ENCODE measurements at regions not wholly inside any gene's neighbourhood (a gene's known extent, or its start where the extent isn't known, plus 50 kb on each side); places are given as distances from the start of the nearest gene placed in this dataset.
A peak's percentile ranks its signal among the peaks of the same experiment; 100 is the strongest.

GRCh38 chr7:98483276-98483963 is 82.5 kb upstream of the BAIAP2L1 start:
- Mint-ChIP-seq H3K9me3 (peaks cover 32% of the 10 kb centered on the region), H3K4me1 (peaks cover 3% of the 10 kb centered on the region; the same call in 1 of the 3 replicates), H3K27ac (no peak overlapping the region), H3K27me3 (ENCODE audit: insufficient read depth, low read depth, poor library complexity) (peaks cover 10% of the 10 kb centered on the region), H3K4me3 (no peak overlapping the region), H3K36me3 (ENCODE audit: low read depth) (peaks cover 9% of the 10 kb centered on the region; the same call in 2 of the 3 replicates)
- Histone ChIP-seq H3K27me3 (ENCODE audit: insufficient read depth) (no peaks in the 10 kb centered on the region), H3K27ac (ENCODE audit: low read depth) (no peak overlapping the region), H4K20me1 (replicated peaks; ENCODE audit: insufficient read depth) (no peaks in the 10 kb centered on the region), H3K4me1 (ENCODE audit: insufficient read depth) (no peaks in the 10 kb centered on the region), H3F3A (replicated peaks; ENCODE audit: low read depth) (no peaks in the 10 kb centered on the region), H3K9me2 (ENCODE audit: insufficient read depth) (no peaks in the 10 kb centered on the region; the same call in 1 of the 2 replicates), H3K4me2 (no peak overlapping the region), H3K36me3 (ENCODE audit: insufficient read depth) (no peaks in the 10 kb centered on the region), H3K79me2 (replicated peaks; ENCODE audit: insufficient read depth) (no peaks in the 10 kb centered on the region), H3K4me3 (no peak overlapping the region), H2AFZ (no peak overlapping the region)
- ATAC-seq: peak; percentile 95
- peak; percentile 70 for DNase-seq (ENCODE audit: low spot score)
- TF ChIP-seq CTCF (conservative IDR thresholded peaks at IDR 0.05; ENCODE audit: low read depth in 2 of 2): peak; percentile 42 to 53
- no peak for TF ChIP-seq JUNB (IDR thresholded peaks at IDR 0.05; ENCODE audit: unreplicated experiment)

- no peak for ATAC-seq
- no peak for TF ChIP-seq ZNF462 (CRISPR knock-in tag; IDR thresholded peaks at IDR 0.05)
- TF ChIP-seq ZNF114 (CRISPR knock-in tag; IDR thresholded peaks at IDR 0.05): no peak
- TF ChIP-seq CTCF (conservative IDR thresholded peaks at IDR 0.05; ENCODE audit: low read depth in 2 of 2): no peak
- TF ChIP-seq ETS1 (IDR thresholded peaks at IDR 0.05): no peak
- TF ChIP-seq NANOG (IDR thresholded peaks at IDR 0.05; ENCODE audit: borderline replicate concordance): no peak
These were observed 78.4 kb upstream of the BAIAP2L1 start for GRCh38 chr7:98479318-98479717.

More at GRCh38 chr7:98479318-98479717, 78.4 kb upstream of the BAIAP2L1 start:
- H3K36me3 ChIP-seq (ENCODE audit: insufficient read depth): no peaks in the 10 kb centered on the region
- H3K79me2 ChIP-seq (replicated peaks; ENCODE audit: insufficient read depth): no peaks in the 10 kb centered on the region
- no peak overlapping the region for H3K27ac ChIP-seq (ENCODE audit: low read depth)
- H3F3A ChIP-seq (replicated peaks; ENCODE audit: low read depth): no peaks in the 10 kb centered on the region
- Mint-ChIP-seq H3K27me3 (ENCODE audit: insufficient read depth, low read depth, poor library complexity) (peaks cover 5% of the 10 kb centered on the region), H3K4me3 (no peak overlapping the region), H3K27ac (no peak overlapping the region), H3K9me3 (peaks cover 32% of the 10 kb centered on the region), H3K4me1 (peaks cover 10% of the 10 kb centered on the region; the same call in 2 of the 3 replicates), H3K36me3 (ENCODE audit: low read depth) (peaks cover 9% of the 10 kb centered on the region; the same call in 2 of the 3 replicates)
- H3K4me3 ChIP-seq: no peak overlapping the region
- H3K4me2 ChIP-seq: no peak overlapping the region
- no peaks in the 10 kb centered on the region; the same call in 1 of the 2 replicates for H3K9me2 ChIP-seq (ENCODE audit: insufficient read depth)
- H3K27me3 ChIP-seq (ENCODE audit: insufficient read depth): no peaks in the 10 kb centered on the region
- DNase-seq (ENCODE audit: low spot score): no peak
- no peaks in the 10 kb centered on the region for H4K20me1 ChIP-seq (replicated peaks; ENCODE audit: insufficient read depth)
- no peaks in the 10 kb centered on the region for H3K4me1 ChIP-seq (ENCODE audit: insufficient read depth)
- H2AFZ ChIP-seq: no peak overlapping the region

Data from GM23338 (cell line).